Retina (tissue), 1 donor: ENCODE measurements at regions not wholly inside any gene's neighbourhood (a gene's known extent, or its start where the extent isn't known, plus 50 kb on each side); places are given as distances from the start of the nearest gene placed in this dataset.

Experiments
- DNase-seq: peaks from one replicate; pipeline ENCODE4 v3.0.0-alpha.2; 2016

- DNase-seq = no peak
Observed at GRCh38 chr11:119489087-119489486, 66.1 kb upstream of the THY1 start.

GRCh38 chr11:119488256-119488995 is 65.5 kb upstream of the THY1 start:
- DNase-seq = no peak

GRCh38 chr11:119486691-119487259 is 63.8 kb upstream of the THY1 start:
- no peak for DNase-seq

- no peak for DNase-seq
Observed at GRCh38 chr11:119486016-119486415, 63.0 kb upstream of the THY1 start.

- no peak for DNase-seq
Observed at GRCh38 chr11:119484741-119485605, 62.0 kb upstream of the THY1 start.

GRCh38 chr11:119483881-119484371 is 61.0 kb upstream of the THY1 start:
- no peak for DNase-seq

- DNase-seq = peak; percentile 57
Observed at GRCh38 chr11:119483341-119483880, 60.4 kb upstream of the THY1 start.

GRCh38 chr11:119482521-119483011 is 59.6 kb upstream of the THY1 start:
- peak; percentile 1 for DNase-seq

- no peak for DNase-seq
Observed at GRCh38 chr11:119481667-119482400, 58.9 kb upstream of the THY1 start.

- peak; percentile 96 for DNase-seq
Observed at GRCh38 chr11:119481021-119481666, 58.2 kb upstream of the THY1 start.

- no peak for DNase-seq
Observed at GRCh38 chr11:119480380-119481020, 57.5 kb upstream of the THY1 start.

- DNase-seq = no peak
Observed at GRCh38 chr11:119479685-119480275, 56.8 kb upstream of the THY1 start.

- DNase-seq = peak; percentile 16
Observed at GRCh38 chr11:119478711-119479285, 55.8 kb upstream of the THY1 start.

- peak; percentile 6 for DNase-seq
Observed at GRCh38 chr11:119476666-119477331, 53.8 kb upstream of the THY1 start.

- no peak for DNase-seq
Observed at GRCh38 chr11:119476038-119476437, 53.1 kb upstream of the THY1 start.

GRCh38 chr11:119474682-119475596 is 52.0 kb upstream of the THY1 start:
- DNase-seq = peak; percentile 81

GRCh38 chr11:119473901-119474681 is 51.1 kb upstream of the THY1 start:
- DNase-seq = no peak

GRCh38 chr11:119473226-119473625 is 50.3 kb upstream of the THY1 start:
- DNase-seq = no peak
